NCI-H2227 treated with DMSO at 0.1 percent for 48 hours (cell line): ENCODE measurements at regions not wholly inside any gene's neighbourhood (a gene's known extent, or its start where the extent isn't known, plus 50 kb on each side); places are given as distances from the start of the nearest gene placed in this dataset.

Source experiments
- DNase-seq: peaks from one replicate; lab custom pipeline; 2025; lab: John Stamatoyannopoulos, UW

GRCh38 chr6:56005426-56005825 lies 130.0 kb upstream of the BMP5 start:
- no peak for DNase-seq

- no peak for DNase-seq
These were observed 129.0 kb upstream of the BMP5 start for GRCh38 chr6:56004426-56004825.

- DNase-seq = no peak
These were observed 128.2 kb upstream of the BMP5 start for GRCh38 chr6:56003616-56004015.

GRCh38 chr6:56002336-56002735 lies 126.9 kb upstream of the BMP5 start:
- no peak for DNase-seq

- DNase-seq = no peak
These were observed 123.2 kb upstream of the BMP5 start for GRCh38 chr6:55998576-55998975.

GRCh38 chr6:55997223-55997874 lies 122.0 kb upstream of the BMP5 start:
- no peak for DNase-seq

GRCh38 chr6:55994531-55994930 lies 119.1 kb upstream of the BMP5 start:
- DNase-seq = no peak

- DNase-seq = no peak
These were observed 118.0 kb upstream of the BMP5 start for GRCh38 chr6:55993418-55993817.

GRCh38 chr6:55992546-55992945 lies 117.2 kb upstream of the BMP5 start:
- DNase-seq = no peak

GRCh38 chr6:55985309-55985708 lies 109.9 kb upstream of the BMP5 start:
- DNase-seq = no peak

- no peak for DNase-seq
These were observed 108.5 kb upstream of the BMP5 start for GRCh38 chr6:55983861-55984260.

- no peak for DNase-seq
These were observed 106.3 kb upstream of the BMP5 start for GRCh38 chr6:55981660-55982059.

- peak; percentile 41 for DNase-seq
These were observed 105.3 kb upstream of the BMP5 start for GRCh38 chr6:55980627-55981211.

GRCh38 chr6:55979526-55979925 lies 104.1 kb upstream of the BMP5 start:
- no peak for DNase-seq

- DNase-seq = no peak
These were observed 102.7 kb upstream of the BMP5 start for GRCh38 chr6:55977959-55978665.

GRCh38 chr6:55974688-55975087 lies 99.3 kb upstream of the BMP5 start:
- no peak for DNase-seq

- no peak for DNase-seq
These were observed 96.7 kb upstream of the BMP5 start for GRCh38 chr6:55972091-55972490.

GRCh38 chr6:55969526-55969925 lies 94.1 kb upstream of the BMP5 start:
- no peak for DNase-seq

- no peak for DNase-seq
These were observed 93.5 kb upstream of the BMP5 start for GRCh38 chr6:55968926-55969325.

- no peak for DNase-seq
These were observed 88.7 kb upstream of the BMP5 start for GRCh38 chr6:55964136-55964535.

- DNase-seq = peak; percentile 40
These were observed 87.9 kb upstream of the BMP5 start for GRCh38 chr6:55963301-55963700.

- no peak for DNase-seq
These were observed 85.0 kb upstream of the BMP5 start for GRCh38 chr6:55960344-55960743.

- DNase-seq = no peak
These were observed 83.4 kb upstream of the BMP5 start for GRCh38 chr6:55958790-55959189.
